HG02571 (cell line): ENCODE measurements at regions not wholly inside any gene's neighbourhood (a gene's known extent, or its start where the extent isn't known, plus 50 kb on each side); places are given as distances from the start of the nearest gene placed in this dataset.
"Not testable (repeated sequence)": the region's sequence is repeated elsewhere in the genome, so short reads cannot be mapped to it uniquely, and the experiment has no call there.

Experiments
- ATAC-seq: cut with Tn5 transposase; IDR thresholded peaks from one replicate; pipeline ENCODE4 v1.9.1; 2021; ENCODE audit warnings: mild to moderate bottlenecking, moderate library complexity; ENCODE audit not compliant: unreplicated experiment

DNA sequence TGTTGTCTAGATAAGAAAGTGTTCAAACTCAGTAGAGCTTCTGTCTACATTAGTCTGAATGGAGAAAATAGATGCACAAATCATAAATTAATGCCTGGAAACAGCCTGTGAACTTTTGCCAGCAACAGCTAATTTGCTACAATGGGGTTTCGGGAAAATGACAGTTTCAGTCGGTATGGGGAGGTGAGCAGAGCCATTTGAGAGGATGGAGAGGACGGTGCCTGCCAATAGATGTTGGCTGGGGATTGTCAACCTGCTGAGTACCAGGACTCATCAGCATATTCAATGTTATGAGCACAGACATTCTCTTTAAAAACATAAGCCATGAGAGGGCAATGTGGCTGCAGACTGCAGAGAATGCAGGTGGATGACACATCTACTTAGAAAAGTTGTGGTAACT is 230.3 kb upstream of the PCDH18 start:
- no peak for ATAC-seq

DNA sequence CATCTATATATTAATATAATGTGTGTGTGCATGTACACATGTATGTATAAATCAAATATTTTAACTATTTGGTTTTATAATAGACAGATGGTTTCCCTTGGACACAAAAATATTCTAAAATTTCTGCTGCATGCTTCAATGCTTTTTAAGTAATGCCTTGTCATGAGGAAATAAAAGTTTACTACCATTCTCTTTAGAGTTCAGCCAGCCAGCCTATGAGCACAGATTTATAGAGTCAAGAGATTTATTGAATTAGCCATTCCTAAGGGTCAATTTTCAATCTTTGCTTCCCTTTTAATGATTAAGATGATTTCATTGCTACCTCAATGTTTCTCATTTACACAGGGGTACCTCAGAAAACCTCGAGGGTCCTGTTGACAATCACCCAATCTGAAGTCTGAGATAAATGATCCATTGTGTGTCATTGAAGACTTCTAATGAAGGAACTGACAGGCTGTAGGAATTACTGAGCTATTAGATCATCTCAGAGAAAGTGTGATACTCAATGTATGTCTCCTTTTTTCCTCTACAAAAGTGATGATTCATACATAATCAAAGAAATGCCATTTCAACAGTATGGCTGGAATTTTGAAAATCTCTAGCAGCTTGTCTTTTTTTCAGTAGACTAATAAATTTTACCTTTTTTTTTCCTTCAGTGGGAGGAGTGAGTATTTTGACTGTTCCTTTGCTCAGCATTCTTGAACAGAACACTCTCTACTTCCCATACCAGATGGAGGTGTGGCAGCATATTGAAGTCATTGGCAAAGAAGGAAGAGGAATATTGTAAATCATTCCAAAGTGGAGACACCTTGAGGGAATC is 222.6 kb upstream of the PCDH18 start:
- ATAC-seq, result no peak

DNA sequence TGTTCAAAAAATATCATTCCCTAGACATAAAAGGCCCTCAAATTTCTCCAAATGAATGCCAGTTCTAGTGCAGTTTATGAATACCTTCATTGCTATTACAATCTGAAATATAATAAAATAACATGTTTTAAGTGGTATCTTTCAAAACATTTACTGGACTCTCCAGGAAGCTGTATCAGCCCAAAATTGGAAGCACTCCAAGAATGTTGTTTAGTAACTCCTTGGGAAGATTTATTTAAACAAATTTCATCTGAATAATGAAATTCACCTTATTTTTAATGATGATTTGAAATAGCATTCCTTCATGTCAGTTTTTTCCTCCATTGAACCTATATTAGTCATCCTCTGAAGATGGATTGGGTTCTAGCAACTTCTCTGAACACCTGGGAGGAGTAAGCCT is 217.2 kb upstream of the PCDH18 start:
- no peak for ATAC-seq

DNA sequence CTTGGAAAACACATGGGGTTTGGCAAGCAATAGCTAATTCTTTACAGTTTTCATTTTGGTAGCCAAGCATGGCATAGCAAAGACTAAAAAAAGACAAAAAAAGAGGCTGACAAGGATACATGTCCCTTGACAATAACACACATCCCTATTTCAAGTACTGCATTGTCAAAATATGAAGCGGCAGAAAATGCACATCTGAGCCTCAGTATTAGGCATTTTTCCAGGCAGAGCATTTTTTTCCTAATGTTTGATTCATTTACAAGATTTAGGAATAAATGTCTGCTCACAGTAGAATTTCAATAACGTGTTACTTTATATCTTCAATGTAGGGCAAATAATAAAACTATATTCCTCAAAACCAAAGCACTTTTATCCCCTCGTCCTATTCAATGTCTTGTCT is 216.3 kb upstream of the PCDH18 start:
- no peak for ATAC-seq

DNA sequence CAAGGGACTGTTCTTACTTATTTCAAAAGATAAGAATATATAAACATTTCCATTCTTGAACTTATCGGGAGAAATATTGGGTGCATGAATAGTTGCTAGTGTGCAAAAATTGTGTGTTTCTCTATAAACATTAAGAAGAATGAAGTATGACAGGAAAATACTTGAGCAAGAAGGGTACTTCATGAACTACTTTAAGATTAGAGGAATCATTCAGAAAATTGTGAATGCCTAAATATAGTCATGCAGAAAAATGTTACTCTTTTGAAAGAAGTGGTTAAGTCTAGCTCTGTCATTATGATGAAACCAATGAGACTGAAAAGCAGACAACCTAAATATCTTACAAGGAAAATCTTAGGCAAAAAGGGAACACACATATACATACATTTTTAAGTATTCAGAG is 207.8 kb upstream of the PCDH18 start:
- no peak for ATAC-seq

DNA sequence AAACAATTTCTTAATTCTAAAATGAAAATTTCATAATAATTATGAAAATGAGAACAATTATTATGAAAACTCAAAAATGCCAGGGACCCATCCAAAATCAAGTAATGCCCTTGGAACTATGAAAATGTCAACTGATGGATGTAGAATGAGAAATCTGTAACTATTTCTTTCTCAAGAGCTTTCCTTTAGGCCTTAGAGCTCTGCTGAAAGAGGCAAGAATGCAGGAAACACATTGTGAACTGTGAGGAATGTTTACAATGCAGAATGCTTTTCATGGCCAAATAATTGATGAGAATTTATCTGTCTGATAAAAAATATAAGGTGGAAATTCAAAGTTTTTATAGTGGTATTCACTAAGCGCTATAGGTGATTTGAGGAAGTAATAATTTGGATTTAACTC is 207.1 kb upstream of the PCDH18 start:
- no peak for ATAC-seq

DNA sequence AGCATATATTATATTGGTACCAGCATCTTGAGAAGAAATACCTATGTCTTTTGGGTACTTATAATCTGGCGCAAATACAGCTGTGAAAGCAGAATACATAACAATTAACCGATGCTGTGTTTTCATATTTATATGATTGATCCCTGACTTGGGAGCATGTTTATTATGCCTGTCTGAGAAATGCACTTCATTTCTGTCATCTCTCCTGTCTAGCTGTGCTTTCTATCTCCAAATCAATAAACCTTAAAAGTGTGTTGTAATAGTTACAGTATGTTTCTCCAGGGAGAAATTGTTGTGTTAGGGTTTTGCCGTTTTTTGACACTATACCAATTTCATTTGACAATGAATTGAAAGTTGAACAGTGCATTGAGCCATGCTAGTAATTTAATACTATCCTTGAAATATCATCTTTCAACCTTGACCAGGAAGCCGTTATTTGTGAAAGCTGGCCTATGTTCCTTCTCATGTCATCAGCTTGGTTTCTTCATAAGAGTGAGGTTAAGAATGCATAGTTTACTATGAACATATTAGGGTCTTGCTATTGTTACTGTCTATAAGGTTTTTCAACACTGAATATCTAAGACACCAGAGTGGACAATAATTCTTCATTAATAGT is 206.2 kb upstream of the PCDH18 start:
- no peak for ATAC-seq

DNA sequence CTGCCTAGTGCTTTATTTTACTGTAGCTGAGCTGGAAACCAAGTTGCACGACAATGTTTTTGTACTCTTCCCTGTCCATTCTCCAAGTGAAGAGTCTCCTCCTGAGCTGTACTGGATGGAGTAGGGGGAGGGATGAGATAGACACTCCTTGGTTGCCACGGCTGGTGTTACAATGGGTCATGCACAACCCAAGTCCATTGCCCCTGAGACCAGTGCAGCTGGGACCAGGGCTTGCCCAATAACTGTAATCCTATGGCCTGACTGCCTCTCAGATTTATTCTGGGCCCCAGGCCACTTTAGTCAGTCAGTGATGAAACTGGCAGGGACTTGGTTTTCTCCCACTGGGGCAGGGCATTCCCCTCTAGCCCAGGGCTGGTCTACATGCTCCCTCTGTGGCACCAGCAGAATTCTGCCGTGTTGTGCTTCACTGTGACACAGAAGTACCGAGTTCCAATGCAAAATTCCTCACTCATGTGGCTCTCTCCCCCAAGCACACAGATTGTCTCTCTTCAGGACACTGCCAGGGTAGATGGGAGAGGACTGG is 203.3 kb upstream of the PCDH18 start:
- ATAC-seq, result no peak

DNA sequence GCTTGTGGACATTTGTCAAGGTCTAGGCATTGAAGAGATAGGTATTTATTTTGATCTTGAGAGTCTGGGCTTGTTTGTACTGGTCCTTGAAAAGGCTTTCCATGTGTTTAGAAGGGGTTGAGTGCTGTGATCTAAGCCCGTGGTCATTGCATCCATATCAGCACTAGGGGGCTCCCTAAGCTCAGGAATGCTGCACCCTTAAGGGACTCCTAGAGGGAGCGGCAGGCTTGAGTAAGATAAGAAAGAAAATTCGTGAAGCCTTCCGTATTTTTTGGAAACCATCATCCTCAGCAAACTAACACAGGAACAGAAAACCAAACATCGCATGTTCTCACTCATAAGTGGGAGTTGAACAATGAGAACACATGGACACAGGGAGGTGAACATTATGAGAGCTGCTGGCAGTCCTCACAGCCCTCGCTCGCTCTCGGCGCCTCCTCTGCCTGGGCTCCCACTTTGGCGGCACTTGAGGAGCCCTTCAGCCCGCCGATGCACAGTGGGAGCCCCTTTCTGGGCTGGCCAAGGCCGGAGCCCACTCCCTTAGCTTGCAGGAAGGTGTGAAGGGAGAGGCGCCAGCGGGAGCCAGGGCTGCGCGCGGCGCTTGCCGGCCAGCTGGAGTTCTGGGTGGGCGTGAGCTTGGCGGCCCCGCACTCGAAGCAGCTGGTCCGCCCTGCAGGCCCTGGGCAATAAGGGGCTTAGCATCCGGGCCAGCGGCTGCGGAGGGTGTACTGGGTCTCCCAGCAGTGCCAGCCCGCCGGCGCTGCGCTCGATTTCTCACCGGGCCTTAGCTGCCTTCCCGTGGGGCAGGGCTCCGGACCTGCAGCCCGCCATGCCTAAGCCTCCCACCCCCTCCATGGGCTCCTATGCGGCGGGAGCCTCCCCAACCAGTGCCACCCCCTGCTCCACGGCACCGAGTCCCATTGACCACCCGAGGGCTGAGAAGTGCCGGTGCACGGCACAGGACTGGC is 201.2 kb upstream of the PCDH18 start:
- not testable (repeated sequence) for ATAC-seq

DNA sequence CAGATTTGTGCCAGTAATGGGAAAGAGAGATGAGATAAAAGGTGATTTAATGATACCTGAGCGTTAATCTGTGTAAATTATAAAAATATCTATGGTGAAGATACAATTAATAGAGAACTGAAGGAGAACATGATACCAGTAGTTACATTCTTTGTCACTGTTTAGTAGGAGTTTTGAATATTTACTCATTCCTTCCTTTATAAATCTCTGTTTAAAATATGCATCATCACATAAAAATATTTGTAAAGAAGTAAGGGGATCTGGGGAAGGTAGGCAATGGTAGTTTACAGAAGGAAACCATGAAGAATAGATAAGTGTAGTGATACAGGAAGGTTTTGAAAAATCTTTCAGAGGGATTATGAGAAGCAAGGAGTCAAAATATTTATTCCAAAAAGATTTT is 190.6 kb upstream of the PCDH18 start:
- no peak for ATAC-seq

DNA sequence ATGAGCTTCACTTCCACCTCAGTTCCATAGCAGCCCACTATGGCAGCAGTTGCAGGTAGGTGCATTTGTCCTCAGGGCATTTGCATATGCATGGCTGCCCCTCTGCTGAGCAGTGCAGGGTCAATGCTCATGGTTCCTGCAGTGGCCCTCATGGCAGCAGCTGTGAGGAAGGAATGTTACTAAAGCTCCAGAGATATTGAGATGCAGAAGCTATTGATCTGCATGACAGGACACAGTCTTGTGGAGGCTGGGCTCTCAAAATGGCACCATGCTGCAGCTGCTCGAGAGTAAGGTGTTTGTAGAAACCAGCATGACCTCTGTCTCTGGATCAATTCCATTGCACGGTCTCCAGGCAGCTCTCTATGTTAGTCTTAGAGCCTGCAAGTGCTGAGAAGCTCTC is 179.2 kb upstream of the PCDH18 start:
- ATAC-seq, result no peak

DNA sequence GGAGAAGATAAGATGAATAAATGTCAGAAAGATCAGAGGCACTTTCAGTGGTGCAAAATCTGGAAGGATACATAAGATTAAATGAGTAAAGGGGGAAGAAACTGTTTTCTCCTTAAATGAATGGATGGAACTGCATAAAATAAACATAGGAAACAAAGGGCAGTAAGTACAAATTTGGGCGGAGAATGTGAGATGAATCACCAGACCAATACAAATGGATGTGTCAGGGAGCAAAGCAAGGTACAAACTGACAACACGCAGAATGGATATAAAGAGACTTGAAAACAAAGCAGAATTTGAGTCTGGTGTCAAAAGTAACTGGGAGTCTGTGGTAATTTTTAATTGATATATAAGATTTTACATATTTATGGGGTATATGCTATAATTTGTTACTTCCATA is 175.3 kb upstream of the PCDH18 start:
- no peak for ATAC-seq

DNA sequence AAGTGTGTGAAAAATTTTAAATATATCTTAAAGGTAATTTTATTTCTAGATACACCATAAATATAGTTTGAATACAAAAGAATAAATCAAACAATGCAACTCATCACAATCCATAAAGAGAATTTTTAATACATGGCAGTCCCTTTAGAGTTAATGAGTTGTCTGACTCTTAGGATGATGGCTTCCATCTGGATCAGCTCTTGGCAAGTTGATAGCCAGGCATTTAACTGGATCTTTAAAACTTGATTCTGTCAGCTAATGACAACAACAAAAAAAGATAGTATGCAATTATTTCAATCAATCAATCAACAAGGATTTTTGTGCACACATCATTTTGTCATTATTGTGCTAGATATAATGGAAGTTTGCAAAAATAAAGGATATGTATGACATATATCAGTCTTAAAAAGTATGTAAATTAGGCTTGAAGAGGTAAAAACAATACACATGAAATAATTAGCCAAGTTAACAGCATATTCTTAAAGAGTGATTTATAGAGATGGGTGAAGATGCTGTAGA is 174.9 kb upstream of the PCDH18 start:
- ATAC-seq, result no peak

DNA sequence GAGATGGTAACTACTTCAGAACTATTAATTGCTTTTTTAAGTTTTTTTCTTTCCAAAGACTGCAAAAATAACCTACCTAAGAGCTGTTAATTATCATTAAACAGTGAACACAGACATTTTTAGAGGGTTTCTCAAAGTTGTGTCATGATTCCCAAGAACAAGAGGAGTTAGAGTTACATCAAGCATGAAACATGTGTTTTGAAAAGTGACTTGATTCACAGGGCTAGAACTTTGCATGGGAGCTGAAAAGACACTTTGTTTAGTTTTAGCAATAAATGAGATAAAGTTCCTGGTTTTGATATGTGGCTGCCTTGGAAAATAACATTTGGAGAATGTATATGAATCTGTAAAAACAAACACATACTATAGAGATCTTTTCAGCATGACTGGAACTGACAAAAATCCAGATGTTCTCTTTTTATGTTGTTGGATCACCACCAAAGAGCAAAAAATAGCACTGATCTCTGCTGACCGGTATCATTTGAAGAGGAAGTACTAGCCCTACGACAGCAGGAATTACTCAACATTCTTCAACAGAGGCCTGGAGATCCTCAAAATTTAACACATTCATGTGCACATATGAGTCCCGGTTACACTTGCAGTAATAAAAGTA is 173.0 kb upstream of the PCDH18 start:
- ATAC-seq, result no peak

DNA sequence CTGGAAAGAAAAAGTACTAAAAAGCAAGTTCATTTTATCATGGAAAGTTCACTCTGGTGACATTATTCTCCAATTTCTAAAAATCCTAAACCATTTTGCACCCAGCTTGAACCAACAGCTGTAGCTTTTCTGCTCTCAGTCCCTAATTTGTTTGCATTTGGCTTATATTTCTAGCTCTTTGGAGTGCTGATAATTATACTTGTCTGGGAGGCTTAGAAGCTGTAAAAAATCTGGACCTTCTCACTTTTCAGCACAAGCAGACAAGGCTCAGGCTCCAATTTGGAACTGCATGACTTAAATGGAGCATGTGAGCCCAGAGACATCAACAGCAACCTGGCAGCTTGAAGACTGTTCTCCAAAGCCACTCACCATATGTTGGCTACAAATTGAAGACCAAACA is 170.9 kb upstream of the PCDH18 start:
- ATAC-seq, result no peak

DNA sequence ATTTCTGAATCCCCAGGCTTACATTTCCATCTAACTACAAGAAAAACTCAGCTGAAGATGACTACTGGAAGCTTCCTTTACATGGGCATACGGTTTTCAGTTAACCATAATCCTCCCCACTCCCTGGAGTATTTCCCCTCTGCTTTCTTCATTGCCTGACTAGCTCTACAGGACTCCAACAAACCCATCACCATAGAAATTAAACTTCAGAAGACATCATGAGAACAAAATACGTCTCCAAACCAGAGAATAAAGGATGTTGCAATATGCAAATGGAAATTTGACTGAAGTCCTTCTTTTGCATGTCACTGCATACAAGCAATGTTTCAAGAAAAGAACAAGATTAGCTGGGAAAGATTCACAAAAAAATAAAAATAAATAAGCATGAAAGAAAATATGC is 170.2 kb upstream of the PCDH18 start:
- ATAC-seq, result no peak

DNA sequence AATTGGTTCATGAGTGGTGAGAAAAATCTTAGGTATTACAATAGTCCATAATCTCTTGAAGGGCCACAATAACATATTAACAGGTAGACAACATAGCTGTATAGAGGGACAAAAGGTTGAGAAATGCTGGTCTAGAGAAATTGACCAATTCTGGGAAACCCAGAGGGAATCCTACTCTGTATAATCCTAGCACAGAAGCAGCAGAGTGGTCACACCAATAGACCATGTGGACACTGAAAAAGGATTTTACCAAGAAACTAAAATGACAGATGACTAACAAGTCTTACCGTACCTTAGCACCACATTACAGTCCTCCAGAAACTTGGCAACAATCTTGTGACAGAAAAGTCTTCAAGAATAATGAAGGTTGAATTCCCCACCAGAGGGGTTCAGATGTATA is 169.1 kb upstream of the PCDH18 start:
- no peak for ATAC-seq

DNA sequence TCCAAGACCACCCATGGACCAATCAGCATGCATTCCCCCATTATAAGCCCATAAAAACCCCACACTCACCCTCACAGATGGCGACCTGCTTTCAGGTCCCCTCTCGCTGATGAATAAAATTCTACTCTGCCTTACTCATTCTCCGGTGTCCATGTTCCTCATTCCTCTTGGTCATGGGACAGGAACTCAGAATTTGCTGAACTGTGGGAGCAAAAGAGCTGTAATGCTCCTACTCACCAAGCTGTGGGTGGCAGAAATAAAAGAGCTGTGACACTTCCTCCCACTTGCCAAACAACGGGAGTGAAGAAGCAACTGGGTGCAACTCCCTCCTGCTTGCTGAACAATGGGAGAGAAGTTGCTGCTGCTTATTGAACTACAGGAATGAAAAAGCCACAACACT is 168.5 kb upstream of the PCDH18 start:
- no peak for ATAC-seq

DNA sequence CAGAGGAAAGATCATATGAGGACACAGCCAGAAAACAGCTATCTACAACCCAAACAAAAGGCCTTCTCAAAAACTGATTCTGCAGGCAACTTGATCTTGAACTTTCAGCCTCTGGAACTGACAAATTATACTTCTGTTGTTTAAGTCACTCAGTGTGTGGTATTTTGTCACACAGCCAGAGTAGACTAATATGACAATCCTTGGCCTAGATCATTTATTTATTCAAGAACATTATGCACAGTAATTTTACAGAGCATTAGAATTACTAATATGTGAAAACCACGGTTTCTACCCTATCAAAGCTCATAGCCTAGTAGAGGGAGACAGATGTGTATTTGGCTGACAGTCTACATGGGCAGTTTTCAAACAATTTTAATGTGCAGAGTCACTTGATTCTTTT is 167.8 kb upstream of the PCDH18 start:
- no peak for ATAC-seq

DNA sequence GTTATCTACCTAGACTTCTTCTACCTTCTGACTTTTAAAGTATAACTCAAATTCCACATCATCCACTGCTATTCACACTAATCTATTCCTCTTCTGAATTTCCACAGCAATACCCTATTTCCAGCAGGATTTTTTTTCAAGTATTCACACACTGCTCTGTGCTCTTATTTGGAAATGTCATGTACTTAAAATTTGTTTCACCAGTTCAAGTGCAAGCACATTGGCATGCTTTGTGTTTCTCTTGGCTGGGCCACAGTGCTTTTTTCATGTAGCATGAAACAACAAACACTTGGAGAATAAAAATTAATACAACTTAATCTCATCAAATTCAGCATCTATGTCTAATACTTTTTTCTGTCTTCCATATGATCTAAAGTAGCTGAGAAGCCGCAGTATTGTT is 161.8 kb upstream of the PCDH18 start:
- no peak for ATAC-seq

DNA sequence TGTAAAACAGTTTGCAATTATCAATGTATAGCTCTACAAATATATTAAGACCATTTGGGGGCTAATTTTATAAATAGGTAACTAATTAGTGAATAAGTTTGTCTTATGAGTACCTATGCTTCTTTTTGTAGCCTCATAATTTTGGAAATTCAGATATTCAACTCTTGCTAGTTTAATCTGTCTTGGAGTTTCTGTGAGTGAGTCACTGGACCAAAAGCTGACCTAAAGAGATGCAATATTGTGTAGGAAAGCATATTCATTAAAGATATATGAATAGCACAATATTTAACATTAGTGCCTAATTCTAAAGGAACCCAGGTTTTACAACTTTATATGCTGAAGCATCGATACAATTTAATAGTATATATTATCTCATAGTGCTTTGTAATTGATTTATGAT is 161.3 kb upstream of the PCDH18 start:
- ATAC-seq, result no peak
